G401 (cell line): ENCODE measurements at regions not wholly inside any gene's neighbourhood (a gene's known extent, or its start where the extent isn't known, plus 50 kb on each side); places are given as distances from the start of the nearest gene placed in this dataset.
A peak's percentile ranks its signal among the peaks of the same experiment; 100 is the strongest.
"Not testable (repeated sequence)": the region's sequence is repeated elsewhere in the genome, so short reads cannot be mapped to it uniquely, and the experiment has no call there.

Source experiments
- DNase-seq: peaks from one replicate; pipeline ENCODE4 v3.0.0-alpha.2; 2015; ENCODE audit warnings: low spot score
- in situ Hi-C: cut with HindIII; loops from 2 replicates; pipeline ENCODE4 v1.10.0; 2016; ENCODE audit warnings: low sequenced_read_pairs, mixed read lengths

GRCh38 chr1:221967538-221967937 is 225.6 kb upstream of the DUSP10 start:
- DNase-seq, in situ Hi-C loops: not testable (repeated sequence)

DNA sequence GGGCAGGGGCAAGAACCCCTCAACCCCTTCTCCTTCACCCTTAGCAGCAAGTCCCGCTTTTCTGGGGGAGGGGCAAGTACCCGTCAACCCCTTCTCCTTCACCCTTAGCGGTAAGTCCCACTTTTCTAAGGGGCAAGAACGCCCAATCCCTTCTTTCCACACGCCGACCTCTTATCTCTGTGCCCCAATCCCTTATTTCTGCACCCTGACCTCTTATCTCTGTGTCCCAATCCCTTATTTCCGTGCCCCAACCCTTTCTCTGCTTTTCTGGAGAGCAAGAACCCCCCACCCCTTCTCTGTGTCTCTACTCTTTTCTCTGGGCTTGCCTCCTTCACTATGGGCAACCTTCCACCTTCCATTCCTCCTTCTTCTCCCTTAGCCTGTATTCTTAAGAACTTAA is 225.0 kb upstream of the DUSP10 start:
- DNase-seq, in situ Hi-C loops: not testable (repeated sequence)

GRCh38 chr1:221965891-221966290 is 224.0 kb upstream of the DUSP10 start:
- in situ Hi-C loops, DNase-seq: not testable (repeated sequence)

DNA sequence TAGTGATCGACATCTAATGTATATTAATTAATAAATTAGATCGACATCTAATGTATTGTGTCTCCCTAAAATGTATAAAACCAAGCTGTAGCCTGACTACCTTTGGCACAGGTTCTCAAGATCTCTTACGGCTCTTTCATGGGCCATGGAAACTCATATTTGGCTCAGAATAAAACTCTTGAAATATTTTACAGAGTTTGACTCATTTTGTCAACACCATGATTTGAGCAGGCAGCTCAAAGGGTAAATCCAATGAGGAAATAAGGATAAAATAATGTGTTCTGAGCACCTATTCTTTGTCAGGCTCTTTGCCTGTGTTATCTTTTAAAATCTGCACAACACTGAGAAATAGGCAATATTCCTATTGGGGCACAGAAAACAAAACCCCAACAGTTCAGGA is 223.4 kb upstream of the DUSP10 start:
- in situ Hi-C loops: no loop called here
- DNase-seq: no peak

DNA sequence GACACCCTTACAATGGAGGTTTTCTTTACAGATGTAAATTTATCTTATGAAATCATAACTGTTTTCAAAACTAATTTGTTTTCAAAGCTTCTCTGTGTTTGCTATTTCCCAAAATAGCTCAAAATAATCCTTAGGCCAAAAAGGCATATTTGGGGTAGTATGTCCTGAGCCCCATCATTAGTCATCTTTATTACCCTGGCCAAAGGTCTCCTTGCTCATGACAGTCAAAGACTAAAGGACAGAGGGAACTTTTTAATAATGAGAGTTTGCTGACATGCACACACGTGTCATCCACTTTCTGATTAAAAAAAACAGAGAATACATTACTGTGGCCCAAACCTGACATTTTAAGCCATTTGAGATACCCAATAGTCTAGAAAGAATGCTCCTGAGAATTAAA is 221.9 kb upstream of the DUSP10 start:
- in situ Hi-C loops: no loop called here
- no peak for DNase-seq

DNA sequence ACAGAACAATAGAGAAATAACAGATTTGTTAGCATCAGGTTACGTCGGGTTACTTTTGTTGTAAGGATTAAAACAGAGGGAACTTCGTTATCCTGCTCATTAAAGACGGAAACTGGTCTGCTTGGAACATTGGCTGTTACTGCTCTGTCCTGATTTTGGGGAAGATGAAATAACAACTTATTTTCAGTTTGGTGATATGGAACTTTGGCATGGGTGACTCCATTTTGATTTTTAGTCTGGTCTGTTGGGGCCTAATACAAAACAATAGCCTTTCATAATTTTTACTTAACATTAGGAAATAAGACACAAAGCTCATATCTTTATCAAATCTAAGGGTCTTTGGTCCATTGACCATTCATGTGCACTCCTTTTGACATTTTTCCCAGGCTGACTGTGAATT is 220.5 kb upstream of the DUSP10 start:
- in situ Hi-C loops: no loop called here
- DNase-seq: no peak

- DNase-seq: no peak
- in situ Hi-C loops: no loop called here
Observed at GRCh38 chr1:221961532-221962292, 219.8 kb upstream of the DUSP10 start.

DNA sequence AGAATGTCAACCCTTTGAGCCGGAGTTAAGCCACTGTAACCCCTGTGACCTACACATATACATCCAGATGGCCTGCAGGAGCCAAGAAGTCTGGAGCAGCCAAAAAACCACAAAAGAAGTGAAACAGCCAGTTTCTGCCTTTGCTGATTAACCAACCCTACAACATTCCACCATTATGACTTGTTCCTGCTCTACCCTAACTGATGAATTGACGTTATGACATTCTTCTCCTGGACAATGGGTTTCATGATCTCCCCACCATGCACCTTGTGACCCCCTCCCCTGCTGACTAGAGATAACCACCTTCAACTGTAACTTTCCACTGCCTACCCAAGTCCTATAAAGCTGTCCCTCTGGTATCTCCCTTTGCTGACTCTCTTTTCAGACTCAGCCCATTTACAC is 216.3 kb upstream of the DUSP10 start:
- in situ Hi-C loops, DNase-seq: not testable (repeated sequence)

GRCh38 chr1:221957350-221957749 is 215.5 kb upstream of the DUSP10 start:
- DNase-seq, in situ Hi-C loops: not testable (repeated sequence)

GRCh38 chr1:221949996-221950395 is 208.1 kb upstream of the DUSP10 start:
- DNase-seq: no peak
- in situ Hi-C loops: no loop called here

DNA sequence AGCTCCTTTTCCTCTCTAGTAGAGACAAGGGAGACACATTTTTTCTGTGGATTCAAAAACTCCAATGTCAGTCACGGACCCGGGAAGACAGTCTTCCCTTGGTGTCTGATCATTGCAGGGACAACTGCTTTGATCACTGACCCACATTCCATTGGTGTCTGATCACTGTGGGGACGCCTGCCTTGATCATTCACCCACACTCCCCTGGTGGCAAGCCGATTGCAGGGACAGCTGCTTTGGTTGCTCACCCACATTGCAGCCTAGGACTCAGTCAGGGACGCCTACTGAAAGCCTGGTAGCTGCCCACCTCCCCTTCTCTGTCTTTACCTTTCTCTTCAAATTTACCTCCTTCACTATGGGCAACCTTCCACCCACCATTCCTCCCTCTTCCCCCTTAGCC is 206.6 kb upstream of the DUSP10 start:
- in situ Hi-C loops: no loop called here

DNA sequence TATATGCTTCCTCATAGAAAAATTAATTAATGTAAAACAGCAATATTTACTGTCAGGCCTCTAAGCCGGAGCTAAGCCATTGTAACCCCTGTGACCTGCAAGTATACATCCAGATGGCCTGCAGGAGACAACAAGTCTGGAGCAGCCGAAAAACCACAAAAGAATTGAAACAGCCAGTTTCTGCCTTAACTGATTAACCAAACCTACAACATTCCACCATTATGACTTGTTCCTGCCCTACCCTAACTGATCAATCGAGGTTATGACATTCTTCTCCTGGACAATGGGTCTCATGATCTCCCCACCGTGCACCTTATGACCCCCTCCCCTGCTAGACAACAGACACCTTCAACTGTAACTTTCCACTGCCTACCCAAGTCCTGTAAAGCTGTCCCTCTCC is 205.8 kb upstream of the DUSP10 start:
- in situ Hi-C loops: no loop called here
- DNase-seq: no peak

More for the DNA sequence above, 206.6 kb upstream of the DUSP10 start:
- DNase-seq: no peak

- in situ Hi-C loops: no loop called here
- DNase-seq: no peak
Observed at GRCh38 chr1:221946768-221947167, 204.9 kb upstream of the DUSP10 start.

DNA sequence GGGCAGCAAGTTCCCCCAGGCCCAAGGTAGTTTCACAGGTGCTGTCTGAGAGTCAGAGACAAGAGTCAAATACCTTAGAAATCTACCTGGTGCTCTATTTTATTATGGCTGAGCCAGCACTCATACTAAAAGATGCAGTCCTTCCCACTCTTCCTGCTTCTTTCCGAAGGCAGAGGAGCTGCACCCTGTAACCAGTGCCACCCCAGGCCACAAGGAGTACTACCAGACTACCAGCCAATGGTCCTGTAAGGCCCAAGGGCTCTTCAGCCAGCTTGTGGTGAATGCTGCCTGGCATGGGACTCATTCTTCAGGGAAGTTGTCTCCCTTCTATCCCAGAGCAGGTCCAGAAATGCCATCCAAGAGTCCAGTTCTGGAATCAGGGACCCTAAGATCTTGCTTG is 203.8 kb upstream of the DUSP10 start:
- in situ Hi-C loops: no loop called here
- no peak for DNase-seq

- no peak for DNase-seq
- in situ Hi-C loops: no loop called here
Observed at GRCh38 chr1:221944247-221944870, 202.5 kb upstream of the DUSP10 start.

DNA sequence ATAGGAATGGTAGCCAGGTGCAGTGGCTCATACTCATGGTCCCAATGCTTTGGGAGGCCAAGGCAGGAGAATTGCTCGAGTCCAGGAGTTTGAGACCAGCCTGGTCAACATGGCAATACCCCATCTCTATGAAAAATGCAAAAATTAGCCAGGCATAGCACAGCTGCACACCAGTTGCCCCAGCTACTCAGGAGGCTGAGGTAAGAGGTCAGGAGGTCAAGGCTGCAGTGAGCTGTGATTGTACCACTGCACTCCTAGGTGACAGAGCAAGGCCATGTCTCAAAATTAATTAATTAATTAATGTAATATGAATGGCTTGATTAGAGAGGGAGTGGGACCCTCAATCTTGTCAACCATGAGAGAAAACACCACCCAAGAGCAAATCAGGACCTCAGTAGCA is 198.7 kb upstream of the DUSP10 start:
- in situ Hi-C loops: no loop called here
- no peak for DNase-seq

- in situ Hi-C loops: no loop called here
- peak; percentile 64 for DNase-seq
Observed at GRCh38 chr1:221939607-221940006, 197.7 kb upstream of the DUSP10 start.

DNA sequence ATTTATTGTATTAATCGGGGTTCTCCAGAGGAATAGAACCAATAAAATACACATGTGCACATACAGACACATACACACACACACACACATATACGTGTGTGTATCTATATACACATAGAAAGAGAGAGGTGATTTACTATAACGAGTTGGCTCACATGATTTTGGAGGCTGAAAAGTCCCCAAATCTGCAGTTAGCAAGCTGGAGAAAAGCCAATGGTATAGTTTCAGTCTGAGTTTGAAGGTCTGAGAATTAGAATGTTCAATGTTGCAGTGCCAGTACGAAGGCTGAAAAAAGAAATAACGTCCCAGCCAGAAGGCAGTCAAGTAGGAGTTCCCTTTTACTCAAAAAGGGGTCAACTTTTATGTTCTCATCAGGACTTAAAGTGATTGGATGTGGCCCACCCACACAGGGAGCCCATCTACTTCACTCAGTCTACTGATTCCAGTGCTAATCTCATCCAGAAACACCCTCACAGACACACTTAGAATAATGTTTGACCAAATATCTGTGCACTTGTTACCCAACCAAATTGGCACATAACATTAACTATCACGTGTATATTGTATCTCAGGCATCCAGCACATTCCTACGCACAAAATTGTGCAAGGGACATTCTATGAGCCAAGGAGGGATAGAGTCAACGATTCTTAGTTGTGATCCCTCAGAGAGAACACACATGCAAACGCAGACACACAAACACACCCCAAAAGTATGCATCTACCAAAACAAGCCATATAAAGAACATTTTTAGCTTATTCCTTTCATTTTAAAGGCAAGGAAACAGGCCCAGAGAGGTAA is 195.5 kb upstream of the DUSP10 start:
- no peak for DNase-seq
- in situ Hi-C loops: no loop called here

GRCh38 chr1:221933814-221934213 is 191.9 kb upstream of the DUSP10 start:
- in situ Hi-C loops: no loop called here
- DNase-seq: no peak

- in situ Hi-C loops: no loop called here
- no peak for DNase-seq
Observed at GRCh38 chr1:221926441-221926840, 184.6 kb upstream of the DUSP10 start.
